ENCODE measurements at regions not wholly inside any gene's neighbourhood (a gene's known extent, or its start where the extent isn't known, plus 50 kb on each side); places are given as distances from the start of the nearest gene placed in this dataset.

GRCh38 chr3:166788936-166789335, 591.2 kb downstream of the ZBBX start:
- TF ChIP-seq, protein P1, sequence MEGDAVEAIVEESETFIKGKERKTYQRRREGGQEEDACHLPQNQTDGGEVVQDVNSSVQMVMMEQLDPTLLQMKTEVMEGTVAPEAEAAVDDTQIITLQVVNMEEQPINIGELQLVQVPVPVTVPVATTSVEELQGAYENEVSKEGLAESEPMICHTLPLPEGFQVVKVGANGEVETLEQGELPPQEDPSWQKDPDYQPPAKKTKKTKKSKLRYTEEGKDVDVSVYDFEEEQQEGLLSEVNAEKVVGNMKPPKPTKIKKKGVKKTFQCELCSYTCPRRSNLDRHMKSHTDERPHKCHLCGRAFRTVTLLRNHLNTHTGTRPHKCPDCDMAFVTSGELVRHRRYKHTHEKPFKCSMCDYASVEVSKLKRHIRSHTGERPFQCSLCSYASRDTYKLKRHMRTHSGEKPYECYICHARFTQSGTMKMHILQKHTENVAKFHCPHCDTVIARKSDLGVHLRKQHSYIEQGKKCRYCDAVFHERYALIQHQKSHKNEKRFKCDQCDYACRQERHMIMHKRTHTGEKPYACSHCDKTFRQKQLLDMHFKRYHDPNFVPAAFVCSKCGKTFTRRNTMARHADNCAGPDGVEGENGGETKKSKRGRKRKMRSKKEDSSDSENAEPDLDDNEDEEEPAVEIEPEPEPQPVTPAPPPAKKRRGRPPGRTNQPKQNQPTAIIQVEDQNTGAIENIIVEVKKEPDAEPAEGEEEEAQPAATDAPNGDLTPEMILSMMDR (conservative IDR thresholded peaks at IDR 0.05; ENCODE audit: low read depth, low read length), result no peak
- no peak for TF ChIP-seq EZH2 (IDR thresholded peaks at IDR 0.05; ENCODE audit: borderline replicate concordance, low read depth, low read length, poor library complexity, severe bottlenecking)

Data from A673 (cell line).